Renal pelvis (tissue), 1 donor: ENCODE measurements at regions not wholly inside any gene's neighbourhood (a gene's known extent, or its start where the extent isn't known, plus 50 kb on each side); places are given as distances from the start of the nearest gene placed in this dataset.
A peak's percentile ranks its signal among the peaks of the same experiment; 100 is the strongest.

Experiments
- DNase-seq: peaks from one replicate; pipeline ENCODE4 v3.0.0-alpha.2; 2013

DNA sequence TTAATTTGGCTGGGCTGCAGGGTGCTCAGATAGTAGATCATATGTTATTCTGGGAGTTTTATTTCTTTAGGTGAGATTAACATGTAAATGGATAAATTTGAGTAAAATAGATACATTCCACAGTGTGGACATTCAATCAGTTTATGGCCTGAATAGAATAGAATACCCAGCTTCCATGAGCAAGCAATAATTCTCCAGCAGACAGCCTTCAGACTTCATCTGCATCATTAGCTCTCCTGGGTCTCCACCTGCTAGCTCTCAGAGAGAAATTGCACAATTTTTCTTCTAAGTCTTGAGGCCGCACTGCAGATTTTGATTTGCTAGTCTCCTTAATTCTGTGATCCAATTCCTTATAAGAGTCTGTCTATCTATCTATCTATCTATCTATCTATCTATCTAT is 420.3 kb upstream of the BOD1L1 start:
- DNase-seq: no peak

GRCh38 chr4:14049946-14050345 is 422.4 kb upstream of the BOD1L1 start:
- DNase-seq: no peak

DNA sequence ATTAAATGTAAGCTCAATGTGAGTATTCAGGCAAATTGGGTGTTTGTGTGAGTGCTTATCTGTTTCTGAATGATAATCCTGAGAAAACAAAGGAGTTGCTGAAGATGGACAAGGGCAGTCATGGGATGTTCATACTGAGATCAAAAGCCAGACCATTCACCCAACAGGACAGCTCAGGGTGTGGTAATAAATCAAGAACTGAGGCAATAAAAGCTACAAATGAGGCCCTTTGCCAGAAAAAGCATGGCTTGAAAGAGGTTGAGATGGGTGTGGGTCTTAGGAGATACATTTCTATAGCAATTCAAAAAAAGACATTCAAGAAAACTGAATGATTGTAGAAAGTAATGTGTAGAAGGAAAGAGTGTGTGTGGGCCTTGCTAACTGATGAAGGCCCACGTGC is 425.8 kb upstream of the BOD1L1 start:
- no peak for DNase-seq

- no peak for DNase-seq
Measured at GRCh38 chr4:14054391-14054790, 426.9 kb upstream of the BOD1L1 start.

DNA sequence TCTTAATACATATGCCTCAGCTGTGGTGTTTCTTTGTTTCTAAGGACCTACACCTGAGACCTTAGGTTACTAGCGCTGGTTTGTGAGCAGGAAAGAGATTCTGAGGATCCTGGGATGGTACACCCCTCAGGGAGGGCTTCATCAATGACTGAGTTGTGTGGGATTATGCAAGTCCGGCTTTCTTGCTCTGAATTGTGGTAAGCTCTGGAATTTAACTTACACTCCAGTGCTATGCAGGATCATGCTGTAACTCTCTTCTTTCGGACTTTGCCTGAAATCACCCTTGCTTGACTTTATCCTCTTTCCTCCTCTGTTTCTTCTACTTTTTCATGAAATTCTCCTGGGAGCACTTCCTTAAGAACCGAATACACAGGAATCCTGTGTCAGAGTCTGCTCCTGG is 431.5 kb upstream of the BOD1L1 start:
- no peak for DNase-seq

DNA sequence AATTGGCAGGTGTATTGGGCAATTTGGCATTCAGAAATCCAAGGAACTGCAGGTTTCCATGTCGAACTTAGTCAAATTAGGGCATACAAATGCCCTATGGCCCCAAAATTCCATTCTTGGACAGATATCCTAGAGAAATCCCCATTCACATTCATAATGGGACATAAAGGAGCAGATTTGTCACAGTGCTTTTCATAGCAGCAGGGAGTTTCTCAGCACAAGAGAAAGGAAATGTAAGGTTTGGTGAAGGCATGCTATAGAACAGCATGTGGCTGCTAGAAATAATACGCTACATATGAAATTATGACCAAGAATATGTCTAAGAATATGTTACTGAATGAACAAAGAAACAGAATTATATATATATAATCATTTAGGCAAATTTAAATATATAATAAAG is 437.5 kb upstream of the BOD1L1 start:
- no peak for DNase-seq

- no peak for DNase-seq
Measured at GRCh38 chr4:14065406-14065805, 437.9 kb upstream of the BOD1L1 start.

GRCh38 chr4:14066979-14067378 is 439.5 kb upstream of the BOD1L1 start:
- no peak for DNase-seq

DNA sequence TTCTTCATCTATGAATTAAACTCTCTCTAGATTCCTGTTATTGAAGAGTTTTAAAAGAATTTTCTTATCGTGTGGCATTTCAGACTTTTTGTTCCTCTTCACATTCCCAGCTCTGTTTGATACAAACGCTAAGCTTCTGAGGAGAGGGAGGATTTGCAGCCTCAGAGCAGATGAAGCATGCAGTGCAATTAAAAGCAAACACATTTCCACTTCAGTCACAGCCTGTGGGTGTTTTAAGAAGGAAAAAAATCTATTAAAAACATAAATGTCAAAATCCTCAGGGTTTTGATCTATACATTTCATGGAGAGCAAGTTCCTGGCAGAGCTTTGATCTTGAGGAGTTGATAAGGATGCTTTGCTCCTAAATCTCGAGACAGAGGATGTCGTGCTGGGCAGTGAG is 442.4 kb upstream of the BOD1L1 start:
- no peak for DNase-seq

- no peak for DNase-seq
Measured at GRCh38 chr4:14070289-14070880, 442.9 kb upstream of the BOD1L1 start.

DNA sequence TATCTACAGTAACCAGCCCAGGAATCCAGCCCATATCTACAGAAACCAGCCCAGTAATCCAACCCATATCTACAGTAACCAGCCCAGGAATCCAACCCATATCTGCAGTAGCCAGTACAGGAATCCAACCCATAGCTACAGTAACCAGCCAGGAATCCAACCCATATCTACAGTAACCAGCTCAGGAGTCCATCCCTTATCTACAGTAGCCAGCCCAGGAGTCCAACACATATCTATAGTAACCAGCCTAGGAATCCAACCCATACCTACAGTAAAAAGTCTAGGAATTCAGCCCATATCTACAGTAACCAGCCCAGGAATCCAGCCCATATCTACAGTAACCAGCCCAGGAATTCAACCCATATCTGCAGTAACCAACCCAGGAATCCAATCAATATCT is 445.0 kb upstream of the BOD1L1 start:
- no peak for DNase-seq

GRCh38 chr4:14076776-14077175 is 449.3 kb upstream of the BOD1L1 start:
- no peak for DNase-seq

DNA sequence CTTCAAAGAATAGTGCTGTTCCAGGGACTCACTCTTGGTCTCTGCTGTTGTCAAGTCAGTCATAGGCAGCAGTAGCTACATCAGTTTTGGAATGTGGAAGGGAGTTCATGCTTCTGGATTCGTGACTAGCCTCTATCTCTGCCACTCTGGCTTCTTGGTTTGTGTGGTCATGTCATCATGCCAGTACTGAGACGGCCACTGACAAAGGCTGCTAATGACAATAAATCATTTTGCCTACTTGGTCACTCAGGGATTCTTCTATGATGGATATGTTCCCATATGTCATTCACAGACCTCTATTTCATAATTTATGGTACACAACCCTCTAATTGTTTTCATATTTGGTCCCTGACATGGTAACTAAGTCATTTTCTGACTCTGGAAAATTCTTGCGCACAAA is 450.8 kb upstream of the BOD1L1 start:
- no peak for DNase-seq

DNA sequence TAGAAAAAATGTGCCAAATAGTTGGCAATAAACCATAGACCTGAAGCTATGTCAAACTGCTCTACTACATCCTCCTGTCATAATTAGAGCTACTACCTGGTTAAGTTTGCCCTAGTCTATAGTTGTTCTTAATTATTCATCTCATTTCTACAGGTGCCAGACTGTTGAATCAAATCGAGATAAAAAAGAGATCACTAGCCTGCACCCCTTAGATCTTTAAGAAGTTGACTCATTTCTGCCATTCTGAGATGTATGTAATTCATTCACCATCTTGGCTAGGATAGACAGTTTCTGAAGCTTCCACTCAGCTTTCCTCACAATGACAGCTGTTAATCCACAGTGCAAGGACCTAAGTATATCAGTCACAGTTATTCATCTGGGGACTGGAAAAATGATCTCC is 452.1 kb upstream of the BOD1L1 start:
- DNase-seq: no peak

- peak; percentile 58 for DNase-seq
Measured at GRCh38 chr4:14083150-14083549, 455.6 kb upstream of the BOD1L1 start.

- no peak for DNase-seq
Measured at GRCh38 chr4:14084598-14084997, 457.1 kb upstream of the BOD1L1 start.

- no peak for DNase-seq
Measured at GRCh38 chr4:14087459-14087858, 459.9 kb upstream of the BOD1L1 start.

DNA sequence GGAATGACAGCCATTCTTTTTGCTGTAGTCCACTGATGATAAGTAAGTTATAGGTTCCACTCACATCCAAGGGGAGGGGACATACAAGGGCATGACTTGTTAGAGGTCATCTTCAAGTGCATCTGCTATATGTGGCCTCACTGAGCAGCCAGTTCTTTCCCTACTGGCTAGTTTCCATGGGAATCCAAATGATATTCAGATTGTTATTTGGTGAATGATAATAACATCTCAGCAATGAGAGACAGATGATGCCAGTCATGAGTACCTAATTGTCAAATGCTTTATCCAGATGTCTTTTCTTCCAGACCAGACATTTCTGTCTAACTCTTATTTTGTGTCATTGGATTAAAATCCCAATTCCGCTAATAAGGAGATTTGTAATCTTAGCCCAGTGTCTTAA is 460.4 kb upstream of the BOD1L1 start:
- no peak for DNase-seq

DNA sequence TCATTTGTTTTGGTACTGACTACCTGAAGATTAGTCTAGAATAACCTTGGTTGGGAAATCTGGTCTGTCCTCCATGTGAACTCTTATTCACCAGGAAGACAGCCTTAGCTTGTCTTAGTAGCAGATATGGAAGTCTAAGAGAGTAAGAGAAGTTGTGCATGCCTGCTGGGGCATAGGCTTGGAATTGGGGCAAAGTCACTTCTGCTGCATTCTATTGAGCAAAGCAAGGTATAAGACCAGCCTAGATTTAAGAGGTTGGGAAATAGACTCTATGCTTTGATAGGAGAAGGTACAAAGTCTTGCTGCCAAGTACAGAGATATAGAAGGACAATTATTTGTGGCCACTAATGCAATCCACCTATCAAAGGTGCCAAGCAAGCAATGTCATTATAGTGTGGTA is 464.0 kb upstream of the BOD1L1 start:
- no peak for DNase-seq

GRCh38 chr4:14091966-14092365 is 464.4 kb upstream of the BOD1L1 start:
- DNase-seq: no peak

GRCh38 chr4:14092741-14093140 is 465.2 kb upstream of the BOD1L1 start:
- no peak for DNase-seq

- no peak for DNase-seq
Measured at GRCh38 chr4:14095831-14096230, 468.3 kb upstream of the BOD1L1 start.

GRCh38 chr4:14096396-14096965 is 469.0 kb upstream of the BOD1L1 start:
- no peak for DNase-seq

DNA sequence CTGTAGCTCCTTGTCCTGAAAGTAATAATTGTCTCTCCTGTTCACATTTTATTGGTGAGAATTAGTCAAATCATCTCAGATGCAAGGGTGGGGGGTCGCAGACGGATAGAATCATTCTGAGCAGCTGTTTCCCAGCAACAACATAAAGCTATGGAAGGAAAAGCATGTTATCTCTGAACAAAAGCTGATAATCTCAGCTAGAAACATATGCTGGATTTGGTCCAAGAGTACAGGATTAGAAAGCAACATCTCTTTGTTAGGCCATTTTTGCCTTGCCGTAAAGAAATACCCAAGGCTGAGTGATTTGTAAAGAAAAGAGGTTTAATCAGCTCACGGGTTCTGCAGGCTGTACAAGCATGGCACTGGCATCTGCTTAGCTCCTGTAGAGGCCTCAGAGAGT is 472.8 kb upstream of the BOD1L1 start:
- DNase-seq: no peak

GRCh38 chr4:14110407-14110806 is 482.9 kb upstream of the BOD1L1 start:
- DNase-seq: no peak
